ENCODE measurements at regions not wholly inside any gene's neighbourhood (a gene's known extent, or its start where the extent isn't known, plus 50 kb on each side); places are given as distances from the start of the nearest gene placed in this dataset.
A peak's percentile ranks its signal among the peaks of the same experiment; 100 is the strongest.
"Not testable (repeated sequence)": the region's sequence is repeated elsewhere in the genome, so short reads cannot be mapped to it uniquely, and the experiment has no call there.

DNA sequence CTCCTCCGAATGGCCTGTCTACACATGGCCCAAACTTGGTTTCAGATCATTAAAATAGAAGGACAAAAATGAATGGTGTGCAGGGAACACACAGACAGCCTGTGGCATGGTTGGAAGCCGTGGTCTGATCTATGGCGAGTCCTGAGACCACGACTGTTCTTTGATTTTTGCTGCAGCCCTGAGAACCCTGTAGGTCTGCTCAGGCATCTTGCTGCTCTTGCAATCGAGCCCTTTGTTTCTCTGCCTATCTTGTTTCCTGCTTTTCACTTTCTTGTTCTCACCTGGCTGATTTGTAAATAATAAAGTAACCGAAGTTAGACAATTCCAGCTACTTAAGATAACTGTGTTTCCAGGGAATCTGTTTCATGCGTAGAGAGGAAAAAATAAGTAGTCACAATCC lies 54.1 kb upstream of the NBPF9 start:
- H3K36me3 ChIP-seq; H3K4me3 ChIP-seq; intact Hi-C loops (cut with DNase I); DNase-seq; H3K9me3 ChIP-seq; H3K27ac ChIP-seq; H3K4me1 ChIP-seq; H3K27me3 ChIP-seq: not testable (repeated sequence)
- 57 to 59% methylated on average over 6 of the region's 7 CpGs for WGBS, 2 donors

DNA sequence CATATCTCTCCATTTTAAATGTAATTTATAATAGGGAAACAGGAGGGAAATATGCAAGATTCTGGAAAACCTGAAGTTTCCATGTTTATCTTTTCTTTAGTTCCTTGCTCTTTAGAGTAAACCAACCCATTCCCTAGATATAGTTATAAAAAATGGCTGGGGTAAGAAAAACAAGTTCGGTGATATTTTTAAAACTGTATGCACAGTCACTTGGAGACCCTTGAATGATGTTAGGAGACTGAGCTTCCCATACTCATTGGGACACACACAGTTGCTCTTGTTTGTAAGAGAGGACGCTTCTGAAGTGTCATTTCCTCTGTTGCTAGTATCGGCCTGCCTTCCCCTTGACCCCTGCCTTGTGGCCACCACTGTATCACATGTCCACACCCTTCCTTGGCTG lies 55.0 kb upstream of the NBPF9 start:
- peak overlapping the region in 1 of 4 donors; percentile 8 for H3K27ac ChIP-seq
- WGBS, 2 donors, result 59 to 73% methylated on average over 3 of the region's 3 CpGs
- intact Hi-C loops (cut with DNase I); H3K4me3 ChIP-seq; H3K9me3 ChIP-seq; DNase-seq; H3K36me3 ChIP-seq; H3K4me1 ChIP-seq; H3K27me3 ChIP-seq: not testable (repeated sequence)

DNA sequence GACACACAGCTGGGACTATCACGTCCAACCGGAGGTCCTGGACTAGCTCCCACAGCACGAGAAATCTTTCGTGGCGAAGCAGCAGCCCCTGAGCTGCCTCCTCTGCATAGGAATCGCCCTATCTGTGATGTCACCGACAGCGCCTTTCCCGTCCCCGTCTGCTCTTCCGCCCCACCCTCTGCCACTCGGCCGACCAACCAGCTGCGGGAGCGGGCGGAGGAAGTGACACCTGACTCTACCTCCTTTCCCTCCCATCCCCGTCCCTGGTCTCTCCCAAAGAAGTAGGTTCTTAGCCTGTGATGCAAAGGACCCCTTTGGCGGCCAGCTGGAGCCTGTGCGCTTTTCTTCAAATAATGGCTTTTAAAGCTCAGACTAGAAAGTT lies 59.7 kb upstream of the NBPF9 start:
- H3K27ac ChIP-seq, result peak overlapping the region; percentile 58 to 65 (median 62)
- H3K4me1 ChIP-seq; H3K36me3 ChIP-seq; DNase-seq; H3K27me3 ChIP-seq; H3K9me3 ChIP-seq; intact Hi-C loops (cut with DNase I): not testable (repeated sequence)
- 87 to 98% methylated on average over 2 of the region's 19 CpGs for WGBS, 2 donors
- peak overlapping the region in 1 of 4 donors; percentile 25 for H3K4me3 ChIP-seq
- TF ChIP-seq POLR2AphosphoS5 (IDR thresholded peaks at IDR 0.05), result peak in 1 of 4 donors; percentile 18

DNA sequence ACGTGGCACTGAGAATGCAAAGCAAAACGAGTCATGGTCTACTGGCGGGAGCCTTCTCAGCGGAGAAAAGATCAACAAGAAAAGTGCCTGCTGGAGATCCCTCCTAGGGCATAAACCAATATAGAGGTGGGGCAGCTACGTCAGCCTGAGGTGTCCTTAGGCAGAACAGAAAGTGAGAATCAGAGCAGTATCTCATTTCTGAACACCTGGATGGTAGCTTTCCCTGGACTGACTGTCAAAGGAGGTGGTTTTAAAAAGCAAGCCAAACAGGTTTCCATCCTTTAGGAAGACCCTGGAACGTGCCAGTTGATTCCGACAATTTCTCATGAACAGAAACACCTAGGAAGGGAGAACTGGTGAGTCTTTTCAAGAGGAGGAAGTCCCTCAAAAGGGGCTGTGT lies 71.4 kb upstream of the NBPF9 start:
- intact Hi-C loops (cut with DNase I); H3K9me3 ChIP-seq; H3K27me3 ChIP-seq; DNase-seq; H3K4me1 ChIP-seq; H3K36me3 ChIP-seq: not testable (repeated sequence)
- WGBS, 2 donors, result 7 to 34% methylated on average over 6 of the region's 7 CpGs
- peak overlapping the region in 2 of 4 donors; percentile 21 to 55 for H3K27ac ChIP-seq
- H3K4me3 ChIP-seq, result peak overlapping the region in 2 of 4 donors; percentile 19 to 23

DNA sequence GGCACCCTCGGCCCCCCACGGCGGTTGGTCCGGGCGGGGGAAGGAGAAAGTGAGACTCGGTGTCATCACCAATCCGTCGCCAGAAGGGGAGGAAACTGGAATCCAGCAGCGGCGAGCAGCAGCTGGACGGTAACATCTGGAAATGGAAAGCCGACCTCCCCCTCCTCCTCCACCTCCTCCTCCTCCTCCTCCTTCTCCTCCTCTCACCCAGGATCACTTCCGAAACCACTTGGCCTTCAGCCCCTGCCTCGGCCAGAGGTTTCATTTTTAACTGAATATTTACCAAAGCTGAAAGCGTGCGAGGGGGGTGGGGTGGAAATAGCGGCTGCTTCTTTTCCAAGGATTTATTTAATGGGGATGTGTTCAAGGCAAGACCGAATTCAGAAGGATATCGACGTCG lies 72.5 kb upstream of the NBPF9 start:
- H3K27me3 ChIP-seq; H3K9me3 ChIP-seq; H3K36me3 ChIP-seq; intact Hi-C loops (cut with DNase I); H3K4me1 ChIP-seq: not testable (repeated sequence)
- H3K4me3 ChIP-seq, result peak overlapping the region; percentile 31 to 47 (median 46)
- peak overlapping the region; percentile 72 to 78 (median 76) for H3K27ac ChIP-seq
- peak in 2 of 4 donors; percentile 24 to 33 for TF ChIP-seq POLR2AphosphoS5 (IDR thresholded peaks at IDR 0.05)
- peak; percentile 65 for DNase-seq
- 0 to 1% methylated on average over 9 to 12 of the region's 21 CpGs for WGBS, 2 donors

DNA sequence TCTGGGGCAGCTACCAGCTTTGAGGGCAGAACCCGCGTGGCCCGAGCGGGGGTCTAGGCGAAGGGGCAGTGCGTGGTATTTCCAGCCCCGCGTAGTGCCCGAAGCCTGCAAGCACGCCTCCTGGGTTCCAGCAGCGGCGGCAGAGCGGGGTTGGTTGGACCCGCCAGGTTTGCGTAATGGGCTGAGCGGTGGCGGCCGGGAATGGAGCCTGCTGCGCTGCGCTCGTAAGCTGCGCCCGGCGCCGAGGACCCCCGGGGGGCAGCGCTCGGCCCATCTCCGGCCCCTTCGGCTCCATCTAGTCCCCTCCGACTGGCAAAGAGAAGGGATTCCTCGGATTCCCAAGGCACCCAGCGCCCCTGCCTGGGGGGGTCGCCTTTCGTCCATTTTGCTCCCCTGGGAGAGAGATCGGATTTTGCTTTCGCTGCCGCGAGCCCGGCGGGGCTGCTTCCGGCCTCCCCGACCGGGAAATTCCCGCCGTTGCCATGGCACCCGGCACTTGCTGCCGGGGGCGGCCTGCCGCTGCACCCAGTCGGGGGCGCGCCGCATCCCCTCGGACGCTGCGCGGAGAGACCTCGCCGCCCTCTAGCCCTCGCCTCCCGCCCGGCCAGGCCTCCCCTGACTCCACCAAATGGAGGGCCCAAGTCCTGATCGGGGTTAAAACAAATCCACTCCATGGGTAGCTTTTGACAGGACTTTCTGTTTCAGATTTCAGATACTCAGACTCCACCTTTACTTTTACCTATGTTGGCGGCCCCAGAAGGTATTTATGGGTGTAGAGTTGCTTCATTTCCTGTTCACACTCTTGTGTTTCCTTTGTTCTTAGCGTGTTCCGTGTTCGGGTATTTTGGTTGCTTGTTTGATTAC lies 73.3 kb upstream of the NBPF9 start:
- intact Hi-C loops (cut with DNase I); H3K9me3 ChIP-seq; H3K27me3 ChIP-seq; H3K36me3 ChIP-seq; H3K4me1 ChIP-seq: not testable (repeated sequence)
- Histone ChIP-seq H3K27ac (peak overlapping the region; percentile 77 to 89 (median 86)), H3K4me3 (peak overlapping the region; percentile 46 to 62 (median 59))
- peak in 2 of 4 donors; percentile 42 to 61 for TF ChIP-seq POLR2AphosphoS5 (IDR thresholded peaks at IDR 0.05)
- 1% methylated on average over 24 to 34 of the region's 68 CpGs for WGBS, 2 donors
- DNase-seq, result peak; percentile 72

DNA sequence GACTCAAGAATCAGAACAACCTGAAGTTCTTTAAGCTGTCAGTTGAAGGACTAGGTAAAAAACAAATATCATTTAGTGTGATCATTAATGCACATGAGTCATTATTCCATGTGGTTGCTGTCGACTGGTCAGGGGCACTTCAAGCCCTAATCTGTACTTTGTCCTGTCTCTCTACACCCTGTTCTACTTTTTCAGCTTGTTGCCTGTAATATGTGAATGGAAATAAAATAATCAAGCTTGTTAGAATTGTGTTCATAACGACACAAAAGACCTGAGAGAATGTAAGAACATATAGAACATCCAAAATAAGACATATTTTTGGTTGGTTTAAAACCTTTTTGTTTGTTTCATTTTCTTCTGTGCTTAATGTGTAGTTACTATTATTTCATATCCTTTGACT lies 87.4 kb upstream of the NBPF9 start:
- H3K36me3 ChIP-seq; H3K27ac ChIP-seq; H3K4me3 ChIP-seq; H3K9me3 ChIP-seq; DNase-seq; intact Hi-C loops (cut with DNase I); H3K4me1 ChIP-seq; H3K27me3 ChIP-seq: not testable (repeated sequence)
- 4 to 48% methylated on average over 2 of the region's 2 CpGs for WGBS, 2 donors

DNA sequence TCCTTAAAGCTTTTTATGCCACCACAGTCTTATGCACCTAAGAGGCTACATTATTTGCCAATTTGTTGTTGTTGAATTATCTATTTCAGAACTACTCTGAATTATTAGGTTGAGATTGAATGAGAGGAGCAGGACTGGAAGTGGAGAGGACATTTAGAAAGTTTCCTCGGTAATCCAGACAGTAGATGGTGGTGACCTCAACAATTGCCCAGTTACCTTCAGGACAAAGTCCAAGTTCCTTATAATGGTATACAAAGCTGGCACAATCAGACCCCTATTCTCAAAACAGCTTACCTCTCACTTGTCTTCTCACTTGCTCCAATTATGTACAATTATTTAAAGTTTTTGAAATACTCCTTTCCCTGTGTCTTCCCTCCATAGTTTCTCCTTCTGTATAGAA lies 93.3 kb upstream of the NBPF9 start:
- H3K36me3 ChIP-seq; H3K9me3 ChIP-seq; intact Hi-C loops (cut with DNase I); DNase-seq; H3K4me3 ChIP-seq; H3K27me3 ChIP-seq; H3K27ac ChIP-seq; H3K4me1 ChIP-seq: not testable (repeated sequence)
- 61 to 93% methylated on average over 1 of the region's 1 CpG for WGBS, 2 donors

DNA sequence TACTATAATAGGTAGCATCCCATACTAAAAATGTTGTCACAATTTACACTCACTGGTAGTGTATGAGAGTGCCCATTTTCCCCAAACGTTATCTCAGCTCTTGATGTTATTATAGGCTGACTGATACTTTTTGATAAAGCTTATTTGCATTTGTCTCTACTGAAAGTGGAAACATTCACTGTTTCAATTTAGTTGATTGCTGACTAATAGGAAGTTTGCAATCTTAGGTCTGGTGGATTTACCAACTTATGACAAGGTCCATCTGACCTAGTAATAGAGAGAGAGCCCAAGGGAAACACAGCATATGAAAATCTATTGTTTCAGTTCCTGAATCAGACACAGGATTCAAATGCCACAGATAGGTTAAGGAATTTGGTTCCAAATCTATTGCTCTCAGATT lies 97.2 kb upstream of the NBPF9 start:
- H3K4me1 ChIP-seq, result not testable (repeated sequence)

DNA sequence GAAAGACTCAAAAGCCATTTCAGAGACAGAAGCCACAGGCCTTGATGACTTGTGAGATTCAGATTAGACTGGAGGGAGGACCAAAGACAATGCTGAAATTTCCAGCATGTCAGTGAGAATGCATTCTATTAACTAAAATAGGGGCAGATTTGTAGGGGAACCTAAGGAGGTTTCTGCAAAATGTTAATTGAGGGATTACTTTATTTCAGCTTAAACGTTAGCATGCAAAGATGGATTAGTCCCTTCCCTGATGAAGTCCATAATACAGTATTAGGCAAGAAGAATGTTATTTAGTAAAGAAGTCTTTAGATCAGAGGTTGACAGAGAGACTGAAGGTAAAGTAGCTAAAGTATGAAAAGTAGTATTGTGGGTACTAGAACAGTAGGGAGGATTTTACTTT lies 98.9 kb upstream of the NBPF9 start:
- H3K4me3 ChIP-seq; H3K27ac ChIP-seq; H3K9me3 ChIP-seq; intact Hi-C loops (cut with DNase I); H3K36me3 ChIP-seq; H3K27me3 ChIP-seq; DNase-seq; H3K4me1 ChIP-seq: not testable (repeated sequence)
- WGBS, 2 donors, result 88 to 100% methylated on average over 1 of the region's 1 CpG

More for the DNA sequence above, 97.2 kb upstream of the NBPF9 start:
- H3K4me3 ChIP-seq; H3K9me3 ChIP-seq; intact Hi-C loops (cut with DNase I); H3K27ac ChIP-seq; H3K36me3 ChIP-seq; DNase-seq; H3K27me3 ChIP-seq: not testable (repeated sequence)
- 62 to 66% methylated on average over 1 of the region's 1 CpG for WGBS, 2 donors

DNA sequence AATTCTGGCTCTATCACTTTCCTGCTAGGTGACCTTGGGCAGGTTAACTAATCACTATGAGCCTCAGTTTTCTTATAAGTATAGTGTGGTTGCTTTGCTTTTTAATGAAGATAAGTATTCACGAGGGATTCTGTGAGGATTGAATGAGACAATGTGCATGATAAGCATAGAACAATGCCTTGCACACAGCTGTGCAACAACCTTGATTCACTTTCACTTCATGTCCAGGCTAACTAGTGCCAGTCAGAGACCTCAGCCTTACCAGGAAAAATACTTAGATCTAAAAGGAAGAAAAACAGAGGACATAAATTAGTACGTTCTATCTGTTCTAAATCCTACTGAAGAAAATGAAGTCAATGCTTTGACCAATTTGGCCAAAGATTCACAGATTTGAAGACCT lies 101.0 kb upstream of the NBPF9 start:
- H3K4me3 ChIP-seq; H3K9me3 ChIP-seq; H3K36me3 ChIP-seq; H3K27me3 ChIP-seq; H3K27ac ChIP-seq; DNase-seq; H3K4me1 ChIP-seq; intact Hi-C loops (cut with DNase I): not testable (repeated sequence)
- no CpG with 5 or more reads among the region's 2 CpGs for WGBS, 2 donors

DNA sequence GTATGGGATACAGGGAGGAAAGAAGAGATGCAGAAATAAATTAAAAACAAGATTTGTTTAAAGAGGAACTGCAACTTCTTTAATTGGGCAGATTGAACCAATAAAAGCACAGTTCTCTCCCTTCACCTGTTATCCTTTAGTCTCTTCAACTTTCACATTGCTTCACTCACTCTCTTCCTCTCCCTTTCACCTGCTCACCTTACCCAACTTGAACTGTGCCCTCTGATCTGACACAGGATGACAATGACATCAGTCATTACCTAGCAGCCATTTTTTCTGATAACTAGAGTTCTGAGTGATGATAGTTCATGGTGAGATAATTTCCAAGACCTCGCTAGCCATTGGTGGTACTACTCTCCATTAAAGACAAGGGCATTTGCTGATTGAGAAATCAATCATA lies 105.5 kb upstream of the NBPF9 start:
- H3K27me3 ChIP-seq; H3K4me3 ChIP-seq; H3K4me1 ChIP-seq; H3K36me3 ChIP-seq; H3K9me3 ChIP-seq; intact Hi-C loops (cut with DNase I); H3K27ac ChIP-seq; DNase-seq: not testable (repeated sequence)
- WGBS, 2 donors, result no CpG with 5 or more reads among the region's 1 CpG

DNA sequence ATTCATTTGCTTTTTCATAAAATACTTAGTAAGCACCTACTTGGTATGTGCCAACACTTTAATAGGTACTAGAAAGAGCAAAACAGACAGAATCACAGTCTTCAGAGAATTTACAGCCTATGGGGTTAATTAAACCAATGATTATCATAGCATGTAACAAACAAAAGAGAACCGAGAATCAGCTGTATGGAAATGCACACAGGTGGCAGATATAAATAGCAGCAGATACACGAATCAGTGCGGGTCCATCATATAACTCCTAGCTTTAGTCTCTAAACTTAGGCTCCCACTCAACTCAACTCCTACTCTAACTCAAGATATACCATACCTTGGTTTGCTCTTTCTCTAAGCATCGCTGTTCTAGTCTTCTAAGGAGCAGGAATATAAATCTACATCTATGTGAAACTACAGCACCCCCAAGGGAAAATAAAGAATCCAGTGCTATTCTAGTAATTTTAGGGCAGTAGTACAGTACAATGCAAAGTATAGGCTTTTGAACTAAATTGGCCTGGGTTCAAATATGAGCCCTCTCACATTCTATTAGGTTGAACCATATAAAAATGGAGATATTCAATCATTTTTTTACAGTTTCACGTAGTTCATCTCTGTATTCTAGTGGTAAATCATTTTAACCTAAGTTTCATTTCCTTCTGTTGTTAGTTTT lies 108.5 kb upstream of the NBPF9 start:
- WGBS, 2 donors, result 69 to 97% methylated on average over 1 of the region's 5 CpGs
- H3K36me3 ChIP-seq; DNase-seq; H3K4me3 ChIP-seq; H3K27me3 ChIP-seq; H3K4me1 ChIP-seq; intact Hi-C loops (cut with DNase I); H3K27ac ChIP-seq; H3K9me3 ChIP-seq: not testable (repeated sequence)
